ENCODE measurements at regions not wholly inside any gene's neighbourhood (a gene's known extent, or its start where the extent isn't known, plus 50 kb on each side); places are given as distances from the start of the nearest gene placed in this dataset.

DNA sequence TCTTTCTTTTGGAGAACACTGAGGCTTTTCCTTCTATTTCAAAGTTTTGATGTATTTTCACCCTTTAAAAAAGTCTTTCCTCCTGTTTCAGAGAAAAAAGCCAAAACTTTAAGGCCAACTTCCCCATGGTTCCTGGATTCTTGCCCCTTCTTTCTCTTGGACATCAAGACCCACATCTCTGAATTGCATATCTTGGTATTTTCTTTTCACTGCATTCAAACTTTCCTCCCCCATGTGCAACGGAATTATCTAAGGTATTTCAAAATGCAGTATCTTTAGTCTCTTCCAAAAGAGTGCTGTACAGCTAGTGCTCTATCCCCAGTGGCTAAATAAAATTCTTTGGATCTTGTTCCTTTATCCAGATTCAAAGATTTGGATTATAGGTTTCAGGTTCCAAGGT is 81.1 kb upstream of the TSPAN2 start:
- TF ChIP-seq, protein P1, sequence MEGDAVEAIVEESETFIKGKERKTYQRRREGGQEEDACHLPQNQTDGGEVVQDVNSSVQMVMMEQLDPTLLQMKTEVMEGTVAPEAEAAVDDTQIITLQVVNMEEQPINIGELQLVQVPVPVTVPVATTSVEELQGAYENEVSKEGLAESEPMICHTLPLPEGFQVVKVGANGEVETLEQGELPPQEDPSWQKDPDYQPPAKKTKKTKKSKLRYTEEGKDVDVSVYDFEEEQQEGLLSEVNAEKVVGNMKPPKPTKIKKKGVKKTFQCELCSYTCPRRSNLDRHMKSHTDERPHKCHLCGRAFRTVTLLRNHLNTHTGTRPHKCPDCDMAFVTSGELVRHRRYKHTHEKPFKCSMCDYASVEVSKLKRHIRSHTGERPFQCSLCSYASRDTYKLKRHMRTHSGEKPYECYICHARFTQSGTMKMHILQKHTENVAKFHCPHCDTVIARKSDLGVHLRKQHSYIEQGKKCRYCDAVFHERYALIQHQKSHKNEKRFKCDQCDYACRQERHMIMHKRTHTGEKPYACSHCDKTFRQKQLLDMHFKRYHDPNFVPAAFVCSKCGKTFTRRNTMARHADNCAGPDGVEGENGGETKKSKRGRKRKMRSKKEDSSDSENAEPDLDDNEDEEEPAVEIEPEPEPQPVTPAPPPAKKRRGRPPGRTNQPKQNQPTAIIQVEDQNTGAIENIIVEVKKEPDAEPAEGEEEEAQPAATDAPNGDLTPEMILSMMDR (IDR thresholded peaks at IDR 0.05) = no peak
- TF ChIP-seq POLR2AphosphoS5 (IDR thresholded peaks at IDR 0.05; ENCODE audit: insufficient read depth in 1 of 2, low read depth in 1 of 2) (no peak), POLR2A (IDR thresholded peaks at IDR 0.05) (no peak)
